SH-SY5Y (cell line): ENCODE measurements at regions not wholly inside any gene's neighbourhood (a gene's known extent, or its start where the extent isn't known, plus 50 kb on each side); places are given as distances from the start of the nearest gene placed in this dataset.

Source experiments
- GATA2 ChIP-seq: IDR thresholded peaks from 2 replicates; pipeline ENCODE4 v1.6.1; 2011; ENCODE audit warnings: mild to moderate bottlenecking, low read depth, low read length
- GATA3 ChIP-seq: IDR thresholded peaks from 2 replicates; pipeline ENCODE4 v1.6.1; 2011; ENCODE audit warnings: low read depth, mild to moderate bottlenecking, low read length, moderate library complexity

DNA sequence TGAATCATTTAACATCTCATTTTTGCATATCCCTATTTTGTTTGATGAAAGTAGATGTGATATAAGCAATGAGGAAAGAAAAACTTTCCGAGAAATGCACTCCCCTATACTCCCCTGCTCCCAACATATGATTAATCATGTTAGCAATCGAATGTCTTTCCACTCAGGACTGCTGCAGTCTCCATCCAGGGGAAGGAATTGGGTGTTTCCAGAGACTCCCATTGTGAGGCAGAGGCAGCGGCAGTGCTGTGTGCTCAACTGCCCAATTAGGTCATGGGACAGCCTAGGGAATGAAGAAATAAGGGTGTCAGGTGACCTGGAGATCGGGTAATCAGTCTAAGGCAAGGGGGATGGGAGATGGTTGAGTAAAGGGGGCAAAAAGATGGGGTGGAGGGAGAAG, 268.6 kb upstream of the MEIS2 start:
- no peak for TF ChIP-seq GATA2
- TF ChIP-seq GATA3, result no peak
